PC-9 (cell line): ENCODE measurements at regions not wholly inside any gene's neighbourhood (a gene's known extent, or its start where the extent isn't known, plus 50 kb on each side); places are given as distances from the start of the nearest gene placed in this dataset.

Experiments
- BruUV-seq: library from RNA; stranded (reverse); fragments of 400-500 nt; replicated peaks from 2 replicates; lab custom pipeline; 2021; lab: Mats Ljungman, UMichigan
- CTCF ChIA-PET: fragments of 300-600 bp; sonication (Branson Sonifier 250); formaldehyde crosslinking; loops from one replicate; lab custom pipeline; 2022; ENCODE audit warnings: antibody characterized with exemption; lab: Charles Lee
- POLR2A ChIA-PET: fragments of 300-600 bp; sonication (Branson Sonifier 250); formaldehyde crosslinking; loops from one replicate; lab custom pipeline; 2022; ENCODE audit warnings: antibody characterized with exemption; ENCODE audit not compliant: unreplicated experiment; lab: Charles Lee
- DNase-seq, 2 experiments: peaks; one replicate each; pipeline versions ENCODE4 v3.0.0 to v3.0.0-alpha.2; 2015 to 2022; ENCODE audit warnings: mixed read lengths in 1 of 2
- H2AFZ ChIP-seq: fragments of 200-600 bp; sonication (generic); 2 replicates; pipeline ENCODE4 v1.8.1; 2017; ENCODE audit warnings: antibody characterized with exemption
- H3F3A ChIP-seq: fragments of 200-600 bp; sonication (generic); 2 replicates; pipeline ENCODE4 v1.8.1; 2017; ENCODE audit warnings: antibody characterized with exemption, mild to moderate bottlenecking, low read depth; ENCODE audit not compliant: insufficient read depth
- H3K27ac ChIP-seq: fragments of 200-600 bp; sonication (generic); 2 replicates; pipeline ENCODE4 v1.6.1; 2016; ENCODE audit warnings: mixed run types
- H3K27me3 ChIP-seq: fragments of 200-600 bp; sonication (generic); 2 replicates; pipeline ENCODE4 v1.6.1; 2016; ENCODE audit warnings: low read depth, mixed run types; ENCODE audit not compliant: insufficient read depth
- H3K36me3 ChIP-seq: fragments of 200-600 bp; sonication (generic); 2 replicates; pipeline ENCODE4 v1.6.1; 2016; ENCODE audit warnings: low read depth, mixed run types
- H3K4me1 ChIP-seq: fragments of 200-600 bp; sonication (generic); replicated peaks from 2 replicates; pipeline ENCODE4 v1.6.1; 2016; ENCODE audit warnings: mixed run types; ENCODE audit not compliant: insufficient read depth
- H3K4me2 ChIP-seq: fragments of 200-600 bp; sonication (generic); 2 replicates; pipeline ENCODE4 v1.6.1; 2017; ENCODE audit warnings: mixed run types
- H3K4me3 ChIP-seq: fragments of 200-600 bp; sonication (generic); 2 replicates; pipeline ENCODE4 v1.6.1; 2016; ENCODE audit warnings: mixed run types
- H3K79me2 ChIP-seq: fragments of 200-600 bp; sonication (generic); 2 replicates; pipeline ENCODE4 v1.6.1; 2017; ENCODE audit warnings: low read depth, mixed run types
- H3K9me2 ChIP-seq: fragments of 200-600 bp; sonication (generic); 2 replicates; pipeline ENCODE4 v1.8.1; 2017; ENCODE audit warnings: mild to moderate bottlenecking; ENCODE audit not compliant: insufficient read depth
- H3K9me3 ChIP-seq: fragments of 200-600 bp; sonication (generic); 2 replicates; pipeline ENCODE4 v1.8.1; 2016; ENCODE audit warnings: low read depth; ENCODE audit not compliant: insufficient read depth
- H4K20me1 ChIP-seq: fragments of 200-600 bp; sonication (generic); 2 replicates; pipeline ENCODE4 v1.8.1; 2017; ENCODE audit not compliant: insufficient read depth
- CTCF ChIP-seq: fragments of 200-600 bp; sonication (generic); conservative IDR thresholded peaks from 2 replicates; pipeline ENCODE4 v1.6.1; 2017; ENCODE audit warnings: mixed run types, antibody characterized with exemption, mild to moderate bottlenecking, moderate library complexity
- EZH2 ChIP-seq: fragments of 200-600 bp; sonication (generic); IDR thresholded peaks from 2 replicates; pipeline ENCODE4 v1.8.0; 2017; ENCODE audit warnings: antibody characterized with exemption, low read depth
- intact Hi-C: fragments of 100-400 bp; cut with micrococcal nuclease; formaldehyde crosslinking; loops from one replicate; pipeline ENCODE4 v1.10.0; 2022; ENCODE audit not compliant: unreplicated experiment

DNA sequence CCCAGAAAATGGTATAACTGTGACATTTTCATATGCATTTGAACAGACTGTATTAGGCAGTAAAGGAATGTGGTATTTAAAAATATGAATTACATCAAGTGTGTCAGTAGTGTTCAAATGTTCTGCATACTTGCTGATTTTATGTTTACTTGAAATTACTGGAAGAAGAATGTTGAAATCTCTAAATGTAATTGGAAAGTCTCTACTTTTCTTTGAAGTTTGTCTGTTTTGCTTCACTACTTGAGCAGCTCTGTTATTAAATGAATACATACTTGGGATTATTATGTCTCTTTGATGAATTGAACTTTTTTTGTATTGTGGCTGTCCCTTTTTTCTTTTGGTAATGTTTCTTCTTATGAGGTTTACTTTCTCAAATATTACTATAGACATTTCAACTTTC is 205.6 kb downstream of the TAF11L14 start:
- Histone ChIP-seq H3K9me2 (no peaks in the 10 kb centered on the region), H3K4me1 (no peaks in the 10 kb centered on the region), H3F3A (no peaks in the 10 kb centered on the region), H3K4me2 (no peak overlapping the region), H3K9me3 (no peaks in the 10 kb centered on the region), H3K27ac (no peak overlapping the region), H3K36me3 (no peaks in the 10 kb centered on the region), H3K27me3 (no peaks in the 10 kb centered on the region), H3K4me3 (no peak overlapping the region), H3K79me2 (no peaks in the 10 kb centered on the region), H4K20me1 (no peaks in the 10 kb centered on the region), H2AFZ (no peak overlapping the region)
- TF ChIP-seq CTCF = no peak
- TF ChIP-seq EZH2 = no peak
- DNase-seq = no peak
- no TSS peak for BruUV-seq
- ChIA-PET CTCF (no interaction called here), POLR2A (no interaction called here)
- intact Hi-C loops = no loop called here

- no peaks in the 10 kb centered on the region for H4K20me1 ChIP-seq
- intact Hi-C loops = no loop called here
- no TSS peak for BruUV-seq
- H3K9me3 ChIP-seq = no peaks in the 10 kb centered on the region
- no peak overlapping the region for H3K27ac ChIP-seq
- no peaks in the 10 kb centered on the region for H3K36me3 ChIP-seq
- CTCF ChIA-PET = no interaction called here
- no peak for DNase-seq
- no peaks in the 10 kb centered on the region for H3K4me1 ChIP-seq
- no peak for TF ChIP-seq EZH2
- no peak for TF ChIP-seq CTCF
- 0 out of 2 replicates have a peak, but pooled peaks cover 4% of the 10 kb centered on the region for H3K27me3 ChIP-seq
- no peaks in the 10 kb centered on the region for H3K9me2 ChIP-seq
- H3K79me2 ChIP-seq = no peaks in the 10 kb centered on the region
- no peak overlapping the region for H3K4me3 ChIP-seq
- no peak overlapping the region for H2AFZ ChIP-seq
- POLR2A ChIA-PET = no interaction called here
- no peaks in the 10 kb centered on the region for H3F3A ChIP-seq
- H3K4me2 ChIP-seq = no peak overlapping the region
These were observed 212.2 kb downstream of the TAF11L14 start for GRCh38 chr5:17846496-17846895.

DNA sequence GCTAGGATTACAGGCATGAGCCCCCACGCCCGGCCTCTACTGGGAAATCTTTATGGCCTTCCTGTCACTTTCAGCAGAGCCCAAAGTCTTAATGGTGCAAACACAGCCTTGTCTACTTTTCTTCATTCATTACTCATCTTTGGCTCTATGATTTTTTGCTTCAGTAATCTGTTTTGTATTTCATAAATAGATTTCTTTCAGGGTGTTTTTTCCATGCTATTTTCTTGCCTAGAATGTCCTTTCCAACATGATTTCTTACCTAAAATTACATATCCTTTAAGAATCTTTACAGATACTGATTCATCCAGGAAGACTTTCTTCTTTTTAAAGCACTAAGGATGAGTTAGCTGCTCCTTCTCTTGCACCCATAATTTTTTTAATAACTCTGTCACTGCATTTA is 213.0 kb downstream of the TAF11L14 start:
- H3F3A ChIP-seq = no peaks in the 10 kb centered on the region
- POLR2A ChIA-PET = no interaction called here
- no peak for DNase-seq
- BruUV-seq = no TSS peak
- H3K4me2 ChIP-seq = no peak overlapping the region
- no peak overlapping the region for H3K4me3 ChIP-seq
- intact Hi-C loops = no loop called here
- TF ChIP-seq EZH2 (no peak), CTCF (no peak)
- H3K9me3 ChIP-seq = no peaks in the 10 kb centered on the region
- H3K4me1 ChIP-seq = no peaks in the 10 kb centered on the region
- no peak overlapping the region for H3K27ac ChIP-seq
- no peaks in the 10 kb centered on the region for H3K9me2 ChIP-seq
- H4K20me1 ChIP-seq = no peaks in the 10 kb centered on the region
- no peaks in the 10 kb centered on the region for H3K79me2 ChIP-seq
- H3K36me3 ChIP-seq = no peaks in the 10 kb centered on the region
- CTCF ChIA-PET = no interaction called here
- H3K27me3 ChIP-seq = 0 out of 2 replicates have a peak, but pooled peaks cover 4% of the 10 kb centered on the region
- no peak overlapping the region for H2AFZ ChIP-seq
